Nephron (organoid): ENCODE measurements at regions not wholly inside any gene's neighbourhood (a gene's known extent, or its start where the extent isn't known, plus 50 kb on each side); places are given as distances from the start of the nearest gene placed in this dataset.
"Not testable (repeated sequence)": the region's sequence is repeated elsewhere in the genome, so short reads cannot be mapped to it uniquely, and the experiment has no call there.

Experiments used
- H3K27ac Mint-ChIP-seq, 3 experiments: 2 replicates each; pipeline ENCODE4 v1.8.0; 2020; ENCODE audit warnings: mixed read lengths in 3 of 3, mild to moderate bottlenecking in 2 of 3, moderate library complexity in 1 of 3
- H3K27me3 Mint-ChIP-seq: 2 replicates; pipeline ENCODE4 v1.8.0; 2021; ENCODE audit warnings: low read depth, mild to moderate bottlenecking, moderate library complexity, mixed read lengths
- H3K36me3 Mint-ChIP-seq: 2 replicates; pipeline ENCODE4 v1.8.0; 2020; ENCODE audit warnings: low read depth, mixed read lengths
- H3K4me1 Mint-ChIP-seq: 2 replicates; pipeline ENCODE4 v1.8.0; 2020; ENCODE audit warnings: mixed read lengths
- H3K4me3 Mint-ChIP-seq, 3 experiments: 2 replicates each; pipeline ENCODE4 v1.8.0; 2020; ENCODE audit warnings: mild to moderate bottlenecking in 3 of 3, mixed read lengths in 3 of 3, moderate library complexity in 2 of 3
- H3K9me3 Mint-ChIP-seq: 2 replicates; pipeline ENCODE4 v1.8.0; 2020; ENCODE audit warnings: mixed read lengths
- TF ChIP-seq, protein P1 (sequence below), 3 experiments: fragments of 200-600 bp; sonication (generic); IDR thresholded peaks; one replicate each; pipeline ENCODE4 v1.5.0; 2021; ENCODE audit warnings: antibody characterized with exemption in 3 of 3; ENCODE audit not compliant: unreplicated experiment in 3 of 3

DNA sequence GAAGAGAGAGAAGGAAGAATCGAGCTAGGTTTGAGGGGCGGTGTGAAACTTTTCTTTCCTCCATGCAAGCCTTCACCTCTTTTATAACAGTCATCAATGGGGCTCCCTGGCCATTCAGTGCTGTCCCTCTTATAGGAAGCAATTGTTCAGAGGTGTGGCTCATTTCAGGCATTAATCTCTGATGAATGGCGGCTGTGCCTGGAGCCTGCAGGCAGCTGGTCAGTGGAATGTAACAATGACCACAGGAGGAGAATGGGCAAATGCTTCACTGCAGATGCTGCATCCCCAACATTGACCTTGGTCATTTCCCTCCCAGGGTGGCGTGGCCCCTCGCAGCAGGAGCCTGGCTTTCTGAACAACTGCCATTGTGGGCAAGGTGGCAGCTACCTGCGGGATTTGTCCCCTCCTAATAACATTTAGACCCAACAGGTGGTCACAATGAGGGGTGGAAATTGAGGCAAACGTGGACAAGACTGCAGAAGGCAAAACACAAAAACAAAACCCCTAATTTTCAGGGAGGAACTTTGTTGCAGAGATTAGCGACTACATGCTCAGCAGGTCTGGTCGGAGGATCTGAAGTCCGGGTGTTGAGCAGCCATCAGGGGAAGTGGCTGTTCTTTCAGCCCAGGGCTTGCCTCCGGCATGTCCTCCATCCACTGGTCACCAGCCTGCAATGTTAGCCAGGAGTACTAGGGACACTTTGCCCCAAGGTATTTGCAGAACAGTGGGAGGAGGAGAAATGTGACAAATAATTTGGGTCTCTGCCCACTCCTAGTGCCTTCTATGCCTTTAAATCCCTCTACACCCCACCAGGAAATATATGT lies 97.3 kb upstream of the PAXBP1 start:
- Mint-ChIP-seq H3K4me1 (no peaks in the 10 kb centered on the region), H3K4me3 (no peak overlapping the region), H3K36me3 (no peaks in the 10 kb centered on the region), H3K9me3 (no peaks in the 10 kb centered on the region), H3K27me3 (peaks cover 42% of the 10 kb centered on the region), H3K27ac (no peak overlapping the region)
- TF ChIP-seq, protein P1, sequence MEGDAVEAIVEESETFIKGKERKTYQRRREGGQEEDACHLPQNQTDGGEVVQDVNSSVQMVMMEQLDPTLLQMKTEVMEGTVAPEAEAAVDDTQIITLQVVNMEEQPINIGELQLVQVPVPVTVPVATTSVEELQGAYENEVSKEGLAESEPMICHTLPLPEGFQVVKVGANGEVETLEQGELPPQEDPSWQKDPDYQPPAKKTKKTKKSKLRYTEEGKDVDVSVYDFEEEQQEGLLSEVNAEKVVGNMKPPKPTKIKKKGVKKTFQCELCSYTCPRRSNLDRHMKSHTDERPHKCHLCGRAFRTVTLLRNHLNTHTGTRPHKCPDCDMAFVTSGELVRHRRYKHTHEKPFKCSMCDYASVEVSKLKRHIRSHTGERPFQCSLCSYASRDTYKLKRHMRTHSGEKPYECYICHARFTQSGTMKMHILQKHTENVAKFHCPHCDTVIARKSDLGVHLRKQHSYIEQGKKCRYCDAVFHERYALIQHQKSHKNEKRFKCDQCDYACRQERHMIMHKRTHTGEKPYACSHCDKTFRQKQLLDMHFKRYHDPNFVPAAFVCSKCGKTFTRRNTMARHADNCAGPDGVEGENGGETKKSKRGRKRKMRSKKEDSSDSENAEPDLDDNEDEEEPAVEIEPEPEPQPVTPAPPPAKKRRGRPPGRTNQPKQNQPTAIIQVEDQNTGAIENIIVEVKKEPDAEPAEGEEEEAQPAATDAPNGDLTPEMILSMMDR (IDR thresholded peaks at IDR 0.05; ENCODE audit: unreplicated experiment in 3 of 3), result no peak

DNA sequence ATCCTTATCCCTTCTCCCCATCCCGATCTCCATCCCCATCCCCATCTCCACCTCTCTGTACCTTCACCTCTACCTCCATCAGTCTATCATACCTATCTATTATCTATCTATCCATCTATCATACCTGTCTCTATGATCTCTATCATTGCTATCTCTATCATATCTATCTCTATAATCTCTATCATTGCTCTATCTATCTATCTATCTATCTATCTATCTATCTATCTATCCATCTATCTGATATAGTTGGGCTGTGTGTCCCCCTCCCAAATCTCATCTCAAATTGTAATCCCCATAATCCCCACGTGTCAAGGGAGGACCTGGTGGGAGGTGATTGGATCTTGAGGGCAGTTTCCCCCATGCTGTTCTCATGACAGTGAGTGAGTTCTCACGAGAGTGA lies 97.9 kb upstream of the PAXBP1 start:
- no peak overlapping the region for H3K4me3 Mint-ChIP-seq

DNA sequence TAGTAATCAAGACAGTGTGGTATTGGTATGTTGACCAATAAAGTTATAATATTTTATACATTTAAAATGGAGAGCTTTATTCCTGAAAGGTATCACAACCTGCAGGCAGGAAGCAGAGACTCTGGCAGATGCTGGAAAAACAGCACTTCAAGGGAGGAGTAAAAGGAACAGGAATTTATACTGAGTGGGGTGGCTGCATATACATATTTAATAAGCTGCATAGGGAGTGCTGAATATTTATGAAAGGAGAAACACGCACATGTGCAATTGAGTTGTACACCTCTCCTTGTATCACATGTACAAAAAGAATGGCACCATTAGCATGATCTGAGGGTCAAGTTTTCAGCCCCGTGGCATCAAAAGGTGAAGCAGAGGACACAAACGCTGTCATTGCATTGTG lies 104.9 kb upstream of the PAXBP1 start:
- Mint-ChIP-seq H3K4me3 (no peak overlapping the region), H3K36me3 (no peaks in the 10 kb centered on the region), H3K27me3 (peaks cover 22% of the 10 kb centered on the region), H3K9me3 (no peaks in the 10 kb centered on the region), H3K4me1 (no peaks in the 10 kb centered on the region), H3K27ac (no peak overlapping the region)
- TF ChIP-seq, protein P1 (IDR thresholded peaks at IDR 0.05; ENCODE audit: unreplicated experiment in 3 of 3), result no peak

More for the DNA sequence above, 97.9 kb upstream of the PAXBP1 start:
- TF ChIP-seq, protein P1 (IDR thresholded peaks at IDR 0.05; ENCODE audit: unreplicated experiment in 3 of 3), result no peak
- H3K4me1 Mint-ChIP-seq, result no peaks in the 10 kb centered on the region
- H3K27me3 Mint-ChIP-seq, result peaks cover 42% of the 10 kb centered on the region
- H3K27ac Mint-ChIP-seq, result no peak overlapping the region
- no peaks in the 10 kb centered on the region for H3K36me3 Mint-ChIP-seq
- H3K9me3 Mint-ChIP-seq, result no peaks in the 10 kb centered on the region

DNA sequence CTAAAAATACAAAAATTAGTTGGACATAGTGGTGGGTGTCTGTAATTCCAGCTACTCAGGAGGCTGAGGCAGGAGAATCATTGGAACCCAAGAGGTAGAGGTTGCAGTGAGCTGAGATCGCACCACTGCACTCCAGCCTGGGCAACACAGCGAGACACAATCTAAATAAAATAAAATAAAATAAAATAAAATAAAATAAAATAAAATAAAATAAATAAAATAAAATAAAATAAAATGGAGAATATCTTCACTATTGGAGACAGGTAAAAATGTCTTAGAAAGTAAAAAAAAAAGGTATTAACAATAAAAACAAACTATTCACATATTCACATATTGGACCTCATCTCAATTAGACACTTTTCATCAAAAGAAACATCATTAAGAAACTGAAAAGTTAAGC lies 106.3 kb upstream of the PAXBP1 start:
- H3K4me1 Mint-ChIP-seq, H3K9me3 Mint-ChIP-seq, H3K36me3 Mint-ChIP-seq, H3K27ac Mint-ChIP-seq, H3K4me3 Mint-ChIP-seq: not testable (repeated sequence)
- peaks cover 18% of the 10 kb centered on the region for H3K27me3 Mint-ChIP-seq

DNA sequence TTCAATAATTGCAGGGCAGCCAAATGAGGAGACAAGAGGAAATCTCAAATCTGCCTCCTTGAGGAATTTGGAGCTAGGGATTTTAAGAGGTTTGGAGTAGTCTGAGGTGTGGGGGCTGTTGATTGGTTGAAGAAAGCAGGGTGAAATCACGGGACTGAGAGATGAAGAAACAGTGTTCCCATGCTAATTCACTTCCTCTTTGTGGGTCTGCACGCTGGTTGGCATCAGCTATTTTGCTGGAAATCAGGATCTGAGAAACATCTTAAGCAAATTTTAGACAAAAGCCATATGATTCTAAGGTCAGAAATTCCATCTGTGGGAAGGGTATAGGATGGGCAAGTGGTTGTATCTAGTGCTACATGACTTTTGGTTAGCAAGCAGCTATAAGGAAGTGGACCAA lies 107.1 kb upstream of the PAXBP1 start:
- TF ChIP-seq, protein P1 (IDR thresholded peaks at IDR 0.05; ENCODE audit: unreplicated experiment in 3 of 3), result no peak
- H3K36me3 Mint-ChIP-seq, result no peaks in the 10 kb centered on the region
- no peaks in the 10 kb centered on the region for H3K4me1 Mint-ChIP-seq
- peaks cover 18% of the 10 kb centered on the region for H3K27me3 Mint-ChIP-seq
- no peaks in the 10 kb centered on the region for H3K9me3 Mint-ChIP-seq
- H3K4me3 Mint-ChIP-seq, result no peak overlapping the region
- H3K27ac Mint-ChIP-seq, result no peak overlapping the region

DNA sequence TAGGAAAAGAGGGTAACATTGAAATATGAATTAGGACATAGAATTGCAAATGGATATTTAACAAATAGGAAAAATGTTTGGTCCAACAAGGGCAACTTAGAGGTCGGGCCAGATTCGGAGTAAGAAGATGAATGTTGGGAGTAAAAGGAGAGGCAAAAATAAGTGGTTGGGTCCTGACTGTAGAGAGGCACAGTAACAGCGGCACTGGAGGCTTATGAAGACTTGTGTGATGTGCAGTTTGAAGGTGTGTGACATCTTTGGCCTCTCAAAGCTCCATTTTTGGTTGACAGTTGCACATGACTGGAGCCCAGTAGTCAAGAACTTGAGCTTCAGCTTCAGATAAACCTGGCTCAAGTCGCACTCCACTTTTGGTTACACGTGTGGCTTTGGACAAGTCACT lies 109.9 kb upstream of the PAXBP1 start:
- H3K4me1 Mint-ChIP-seq, result no peaks in the 10 kb centered on the region
- peaks cover 18% of the 10 kb centered on the region for H3K27me3 Mint-ChIP-seq
- no peak overlapping the region for H3K4me3 Mint-ChIP-seq
- H3K27ac Mint-ChIP-seq, result no peak overlapping the region
- no peaks in the 10 kb centered on the region for H3K9me3 Mint-ChIP-seq
- TF ChIP-seq, protein P1 (IDR thresholded peaks at IDR 0.05; ENCODE audit: unreplicated experiment in 3 of 3), result no peak
- H3K36me3 Mint-ChIP-seq, result no peaks in the 10 kb centered on the region
